ENCODE measurements at regions not wholly inside any gene's neighbourhood (a gene's known extent, or its start where the extent isn't known, plus 50 kb on each side); places are given as distances from the start of the nearest gene placed in this dataset.
"Not testable (repeated sequence)": the region's sequence is repeated elsewhere in the genome, so short reads cannot be mapped to it uniquely, and the experiment has no call there.

- DNase-seq, result no peak
Observed at GRCh38 chr11:31956310-31956709, 134.6 kb upstream of the RCN1 start.

GRCh38 chr11:31955838-31956237 lies 135.0 kb upstream of the RCN1 start:
- no peak for DNase-seq

DNA sequence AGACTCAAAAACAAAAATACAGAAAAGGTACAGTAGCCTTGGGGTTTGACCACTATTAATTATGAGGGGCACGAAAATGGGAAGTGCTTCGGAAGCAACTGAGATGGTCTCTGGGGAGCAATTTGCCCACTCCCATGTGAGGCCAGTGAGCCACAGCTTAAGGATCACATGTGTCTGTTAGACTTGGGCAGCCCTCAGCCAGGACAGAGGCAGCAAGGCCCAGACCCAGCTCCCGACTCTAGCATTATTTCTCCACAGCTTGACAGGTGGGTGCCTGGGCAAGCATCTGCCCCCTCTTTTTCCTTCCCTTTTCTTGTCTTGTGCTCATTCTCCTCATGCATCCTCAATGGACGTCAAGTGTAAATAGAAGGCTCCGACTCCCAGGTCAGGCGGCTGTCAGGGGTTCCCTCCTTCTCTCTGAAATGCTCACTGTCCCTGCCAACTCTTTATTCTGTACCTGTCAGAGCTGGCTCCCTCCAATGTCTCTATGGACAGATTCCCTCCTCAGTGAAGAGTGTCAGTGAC lies 137.0 kb upstream of the RCN1 start:
- no peak for DNase-seq

GRCh38 chr11:31949733-31950200 lies 138.6 kb upstream of the PAX6 start:
- DNase-seq, result not testable (repeated sequence)

DNA sequence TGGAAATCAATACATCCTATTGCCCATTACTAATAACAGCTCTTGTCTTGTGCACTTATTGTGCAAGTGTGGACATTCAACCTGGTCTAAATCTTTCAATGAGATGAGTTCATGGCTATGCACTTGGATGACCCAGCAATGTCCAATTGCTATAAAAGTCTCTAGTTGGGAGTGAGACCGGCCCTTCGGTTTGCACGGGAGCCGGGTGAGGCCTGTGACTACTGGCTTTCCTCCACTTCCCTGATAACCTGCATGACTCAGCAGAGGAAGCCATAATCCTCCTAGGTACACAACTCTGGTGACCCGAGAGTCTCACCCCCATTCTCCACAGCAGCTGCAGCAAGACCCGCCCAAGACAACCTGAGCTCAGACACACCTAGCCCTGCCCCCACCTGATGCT lies 135.9 kb upstream of the PAX6 start:
- DNase-seq, result no peak

DNA sequence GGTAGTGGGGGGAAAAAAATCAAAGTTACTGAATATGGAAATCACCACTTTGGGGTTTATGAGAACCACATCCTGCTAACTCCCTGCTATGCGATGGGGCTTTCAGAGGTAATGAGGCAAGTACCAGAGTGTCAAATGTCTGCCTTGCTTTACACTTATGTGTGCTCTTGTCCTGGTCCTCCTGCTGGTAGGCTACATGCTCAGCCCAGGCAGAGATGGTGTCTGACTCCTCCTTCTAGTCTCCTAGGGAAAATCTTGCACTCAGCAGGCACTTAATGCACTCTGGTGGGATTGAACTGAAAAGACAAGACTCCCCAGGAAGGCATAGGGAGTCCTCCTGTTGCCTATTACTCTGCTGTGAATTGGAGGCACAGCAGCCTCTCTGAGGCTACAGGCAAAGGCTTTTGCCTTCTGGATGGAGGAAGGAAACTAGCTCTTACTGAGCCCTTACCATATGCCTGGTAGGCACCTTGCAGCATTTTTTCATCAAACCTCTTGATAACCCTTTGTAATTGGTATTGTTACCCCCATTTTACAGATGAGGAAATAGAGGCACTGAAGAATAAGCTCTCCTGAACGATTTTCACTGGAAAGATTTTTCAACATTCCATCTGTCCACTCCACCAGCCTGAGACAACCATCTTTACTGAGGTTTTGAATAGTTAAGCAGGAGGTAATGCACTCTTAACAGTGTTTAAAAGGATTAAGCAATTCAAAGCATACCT lies 132.1 kb upstream of the PAX6 start:
- DNase-seq, result no peak

- no peak for DNase-seq
Observed at GRCh38 chr11:31940371-31941037, 129.4 kb upstream of the PAX6 start.

- DNase-seq, result no peak
Observed at GRCh38 chr11:31939004-31939403, 127.9 kb upstream of the PAX6 start.

DNA sequence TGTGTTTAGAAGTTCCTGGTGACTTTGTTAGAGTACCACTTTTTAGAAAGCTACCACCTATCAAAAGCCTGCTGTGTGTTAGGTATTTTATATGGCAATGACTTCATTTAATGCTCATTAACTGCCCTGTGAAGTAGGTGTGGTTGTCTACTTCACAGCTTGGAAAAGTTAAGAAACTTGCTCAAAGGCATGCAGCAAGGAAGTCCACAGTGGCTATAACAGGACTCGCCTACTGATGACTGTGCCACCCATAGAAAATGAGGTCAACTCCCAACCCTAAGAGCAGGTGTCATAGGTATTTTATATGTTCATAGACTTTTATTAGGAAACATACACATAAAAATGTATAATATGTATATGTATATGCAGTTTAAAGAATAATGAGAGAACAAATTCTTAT lies 125.2 kb upstream of the PAX6 start:
- no peak for DNase-seq

DNA sequence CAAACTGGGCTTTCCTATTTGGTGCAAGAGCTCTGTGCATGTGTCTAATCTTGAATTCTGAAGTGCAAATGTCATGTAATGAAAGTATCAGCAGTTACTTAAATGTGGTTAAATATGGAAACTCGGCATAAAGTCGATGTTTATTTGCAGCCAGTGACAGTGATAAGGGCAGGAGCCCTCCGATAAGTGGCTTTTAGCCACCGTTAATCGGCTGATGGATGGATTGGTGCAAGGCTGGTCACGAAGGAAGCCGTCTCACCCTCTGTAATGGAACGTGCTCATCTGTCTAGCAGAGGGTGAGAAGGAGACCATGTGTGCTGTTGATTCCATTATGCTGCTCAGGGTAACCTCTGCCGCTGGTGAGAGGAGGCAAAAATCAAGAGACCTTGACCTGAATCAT lies 121.8 kb upstream of the PAX6 start:
- DNase-seq, result no peak

GRCh38 chr11:31927982-31928381 lies 116.9 kb upstream of the PAX6 start:
- no peak for DNase-seq

DNA sequence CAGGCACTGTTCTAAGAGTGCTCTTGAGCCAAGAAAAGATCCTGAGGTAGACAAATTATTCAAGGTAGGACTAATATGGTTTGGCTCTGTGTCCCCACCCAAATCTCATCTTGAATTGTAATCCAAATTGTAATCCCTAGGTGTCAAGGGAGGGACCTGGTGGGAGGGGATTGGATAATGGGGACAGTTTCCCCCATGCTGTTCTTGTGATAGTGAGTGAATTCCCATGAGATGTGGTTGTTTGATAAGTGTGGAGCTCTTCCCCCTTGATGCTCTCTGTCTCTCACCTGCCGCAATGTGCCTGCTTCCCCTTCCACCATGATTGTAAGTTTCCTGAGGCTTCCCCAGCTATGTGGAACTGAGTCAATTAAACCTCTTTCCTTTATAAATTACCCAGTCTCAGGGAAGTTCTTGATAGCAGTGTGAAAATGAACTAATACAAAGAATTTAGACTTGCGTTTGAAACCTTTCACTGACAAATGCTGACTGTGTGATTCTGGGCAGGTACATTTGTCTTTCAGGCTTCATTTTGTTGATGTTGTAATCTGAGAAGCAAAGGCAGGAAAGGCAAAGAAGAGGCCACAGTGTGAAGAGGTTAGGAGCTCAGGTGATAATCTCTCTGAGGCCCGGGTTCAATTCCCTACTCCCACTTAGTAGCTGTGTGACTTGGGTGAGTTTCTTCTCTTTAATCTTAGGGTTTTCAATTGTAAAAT lies 115.8 kb upstream of the PAX6 start:
- DNase-seq, result no peak

- no peak for DNase-seq
Observed at GRCh38 chr11:31926106-31926505, 115.0 kb upstream of the PAX6 start.

GRCh38 chr11:31922450-31922849 lies 111.3 kb upstream of the PAX6 start:
- no peak for DNase-seq

GRCh38 chr11:31921081-31921480 lies 110.0 kb upstream of the PAX6 start:
- no peak for DNase-seq

DNA sequence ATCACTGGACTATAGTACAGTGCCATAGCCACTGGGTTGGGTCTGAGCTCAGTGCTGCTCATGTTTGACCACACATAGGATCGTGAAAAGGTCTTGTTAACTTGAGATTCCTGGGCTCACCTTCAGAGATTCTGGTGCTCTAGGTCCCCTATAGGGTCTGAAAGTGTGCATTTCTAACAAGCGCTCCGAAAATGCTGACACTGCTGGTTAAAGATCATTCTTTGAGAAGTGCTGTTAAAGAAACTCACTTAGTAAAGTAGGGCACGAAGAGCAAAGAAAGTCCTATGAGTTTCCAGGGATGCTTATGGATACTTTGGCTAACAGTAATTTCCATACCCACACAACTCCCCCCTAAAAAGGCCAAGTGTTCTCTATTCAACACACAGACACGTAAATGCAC lies 108.1 kb upstream of the PAX6 start:
- no peak for DNase-seq

DNA sequence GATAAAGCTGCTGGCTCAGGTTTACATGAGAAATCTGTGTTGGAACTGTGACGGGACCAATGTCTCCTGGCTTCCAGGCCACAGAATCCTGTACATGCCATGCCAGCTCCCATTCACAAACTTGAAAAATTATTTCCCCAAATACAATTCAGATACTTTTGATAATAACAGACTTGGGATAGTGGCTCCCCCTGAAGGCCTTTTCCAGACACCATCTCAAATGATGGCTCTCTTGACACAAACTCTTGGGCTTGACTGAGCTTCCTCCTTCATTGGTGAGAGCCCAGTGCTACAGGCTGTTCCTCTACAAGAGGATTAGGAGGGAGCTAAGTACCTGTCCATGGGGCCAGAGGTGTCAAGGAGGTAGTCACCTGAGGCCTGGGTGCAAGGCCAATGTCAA lies 104.7 kb upstream of the PAX6 start:
- DNase-seq, result no peak

- no peak for DNase-seq
Observed at GRCh38 chr11:31913985-31914384, 102.9 kb upstream of the PAX6 start.

- DNase-seq, result no peak
Observed at GRCh38 chr11:31912808-31913207, 101.7 kb upstream of the PAX6 start.

DNA sequence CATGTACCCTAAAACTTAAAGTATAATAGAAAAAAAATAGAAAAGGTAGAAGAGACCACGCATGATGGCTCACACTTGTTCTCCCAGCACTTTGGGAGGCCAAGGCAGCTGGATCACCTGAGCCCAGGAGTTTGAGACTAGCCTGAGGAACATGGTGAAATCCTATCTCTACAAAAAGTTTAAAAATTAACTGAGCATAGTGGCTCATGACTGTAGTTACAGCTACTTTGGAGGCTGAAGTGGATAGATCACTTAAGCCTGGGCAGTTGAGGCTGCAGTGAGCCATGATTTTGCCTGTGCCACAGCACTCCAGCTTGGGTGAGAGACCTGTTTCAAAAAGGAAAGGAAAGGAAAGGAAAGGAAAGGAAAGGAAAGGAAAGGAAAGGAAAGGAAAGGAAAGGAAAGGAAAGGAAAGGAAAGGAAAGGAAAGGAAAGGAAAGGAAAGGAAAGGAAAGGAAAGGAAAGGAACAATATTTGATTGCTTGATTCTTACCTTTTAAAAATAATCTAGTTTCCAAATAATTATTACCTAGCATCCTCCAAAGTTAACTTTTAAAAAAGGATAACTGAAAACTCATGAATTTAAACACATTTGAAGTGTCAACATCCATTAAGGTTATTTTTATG lies 99.9 kb upstream of the PAX6 start:
- no peak for DNase-seq

DNA sequence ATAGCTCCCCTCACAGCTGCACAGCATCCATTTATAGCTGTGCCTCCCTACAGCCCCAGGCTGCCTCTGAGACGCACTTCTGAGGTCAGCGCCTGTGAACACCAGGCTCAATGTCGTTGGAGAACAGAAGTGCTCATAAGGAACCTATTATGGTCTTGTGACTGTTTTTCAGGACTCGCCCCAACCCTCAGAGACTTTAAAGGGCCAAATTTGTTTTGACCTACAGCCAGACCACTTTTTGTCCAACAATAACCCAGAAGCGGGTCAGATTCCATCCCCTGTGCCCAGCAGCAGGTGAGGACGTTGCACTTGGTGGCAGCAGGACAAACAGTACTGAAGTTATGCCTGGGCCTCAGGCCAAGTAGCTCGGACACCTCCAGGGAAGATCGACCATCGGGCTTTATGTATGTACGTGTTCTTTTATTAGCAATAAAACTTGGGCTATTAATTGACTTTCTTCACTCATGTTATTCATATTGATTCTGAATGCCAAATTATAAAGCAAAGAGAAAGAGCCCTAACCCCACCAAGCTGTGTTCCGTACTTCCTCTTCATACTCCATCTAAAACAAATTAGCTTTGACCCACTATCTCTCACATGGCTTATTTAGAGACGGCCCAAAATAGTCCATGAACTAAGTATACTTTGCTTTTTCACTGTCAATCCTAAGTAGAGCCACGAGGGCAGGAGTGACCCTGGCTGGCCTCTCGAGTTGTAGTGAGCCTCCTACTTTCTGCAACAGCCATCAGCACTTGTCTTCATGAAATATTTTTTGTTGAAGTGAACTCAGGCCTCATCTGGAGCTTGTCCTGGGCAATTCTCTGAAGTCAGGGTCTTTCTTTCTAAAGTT lies 92.3 kb upstream of the PAX6 start:
- DNase-seq, result no peak

DNA sequence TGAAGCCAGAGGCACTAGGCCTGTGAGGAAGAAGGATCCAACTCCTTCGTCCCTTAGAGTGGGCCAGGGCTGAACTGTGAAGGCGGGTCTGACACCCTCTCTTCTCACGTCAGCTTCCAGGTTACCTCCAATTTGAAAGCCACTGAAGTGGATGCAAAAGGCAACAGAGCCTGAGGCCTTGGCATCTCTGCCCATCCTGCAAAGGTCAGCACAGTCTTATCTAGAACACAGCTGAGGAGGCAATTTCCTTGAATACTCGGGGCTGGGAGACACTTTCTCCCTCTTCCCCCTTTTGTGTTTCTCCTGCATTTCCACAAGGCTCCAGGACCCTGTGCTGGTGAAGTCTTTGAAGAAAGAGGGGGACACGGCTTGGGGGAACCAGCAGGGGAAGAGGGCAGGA lies 91.6 kb upstream of the PAX6 start:
- DNase-seq, result no peak

All from NCI-H345 (cell line).